Stomach (tissue), 8 donors: ENCODE measurements at regions not wholly inside any gene's neighbourhood (a gene's known extent, or its start where the extent isn't known, plus 50 kb on each side); places are given as distances from the start of the nearest gene placed in this dataset.

Experiments used
- DNase-seq, 2 donors: peaks; one replicate each; pipeline versions ENCODE4 v3.0.0 to v3.0.0-alpha.2; 2013 to 2019
- H3K27ac ChIP-seq, 5 donors: fragments of 200-600 bp in 4 of 5; sonication (generic) in 4 of 5; one replicate each; pipeline ENCODE4 v1.5.1; 2013 to 2019; ENCODE audit warnings: mild to moderate bottlenecking in 1 of 5, moderate library complexity in 1 of 5
- H3K27me3 ChIP-seq, 3 donors: fragments of 200-600 bp; sonication (generic); one replicate each; pipeline ENCODE4 v1.5.1; 2017 to 2019; ENCODE audit warnings: mixed run types in 1 of 3
- H3K36me3 ChIP-seq, 4 donors: fragments of 200-600 bp; sonication (generic); 1 replicate in 3 of 4; 2 replicates in 1 of 4; pipeline ENCODE4 v1.5.1; 2016 to 2019
- H3K4me1 ChIP-seq, 4 donors: fragments of 200-600 bp; sonication (generic); one replicate each; pipeline ENCODE4 v1.5.1; 2016 to 2019
- H3K4me3 ChIP-seq, 4 donors: fragments of 200-600 bp; sonication (generic) in 3 of 4; one replicate each; pipeline ENCODE4 v1.5.1; 2016 to 2019; ENCODE audit warnings: mild to moderate bottlenecking in 1 of 4
- H3K9me3 ChIP-seq, 4 donors: fragments of 200-600 bp; sonication (generic); one replicate each; pipeline ENCODE4 v1.5.1; 2016 to 2019
- CTCF ChIP-seq, 7 experiments: fragments of 450-650 bp in 4 of 7; fragments of 200-600 bp in 3 of 7; sonication (generic) in 3 of 7; IDR thresholded peaks; one replicate each; pipeline ENCODE4 v1.5.1; 2016 to 2019; ENCODE audit warnings: antibody characterized with exemption in 7 of 7, control low read depth in 2 of 7, mild to moderate bottlenecking in 1 of 7
- EP300 ChIP-seq: sonication (generic); formaldehyde crosslinking; IDR thresholded peaks from one replicate; pipeline ENCODE4 v1.6.1; 2017; ENCODE audit warnings: antibody characterized with exemption
- POLR2A ChIP-seq, 4 donors: fragments of 450-650 bp; IDR thresholded peaks; one replicate each; pipeline ENCODE4 v1.6.1; 2016; ENCODE audit warnings: antibody characterized with exemption in 4 of 4, control low read depth in 2 of 4, mild to moderate bottlenecking in 1 of 4, moderate library complexity in 1 of 4
- POLR2AphosphoS5 ChIP-seq, 3 donors: sonication (generic); formaldehyde crosslinking; IDR thresholded peaks; one replicate each; pipeline ENCODE4 v1.6.1; 2016; ENCODE audit warnings: antibody characterized with exemption in 3 of 3
- WGBS, 5 donors: extraction: QIAGEN DNeasy Blood & Tissue Kit in 3 of 5; methylation state at CpG; one replicate each; pipeline versions ENCODE4 v1.1.5 to v1.1.7; 2013 to 2018; 5-methylcytosine and 5-hydroxymethylcytosine counted together
- intact Hi-C: fragments of 100-400 bp; cut with DNase I; formaldehyde crosslinking; loops from one replicate; pipeline ENCODE4 v1.15.1; 2023; ENCODE audit warnings: low total_unique reads
- donor health status: healthy with polysubstance abuse.
- donor health status: Bipolar disorder and iron deficiency.
- donor health status: healthy.

GRCh38 chrX:4035874-4036273 lies 322.4 kb upstream of the PRKX start:
- Histone ChIP-seq H3K27ac (no peak overlapping the region), H3K9me3 (peaks cover 0 to 14% (median 0%) of the 10 kb centered on the region in 4 donors), H3K4me3 (no peak overlapping the region), H3K4me1 (no peaks in the 10 kb centered on the region), H3K36me3 (no peaks in the 10 kb centered on the region), H3K27me3 (no peaks in the 10 kb centered on the region)
- 58 to 75% (median 67%) methylated on average over 2 of the region's 2 CpGs for WGBS, 5 donors
- intact Hi-C loops, result no loop called here
- no peak for TF ChIP-seq CTCF (IDR thresholded peaks at IDR 0.05)
- no peak for TF ChIP-seq EP300
- no peak for TF ChIP-seq POLR2A (IDR thresholded peaks at IDR 0.05)
- TF ChIP-seq POLR2AphosphoS5 (IDR thresholded peaks at IDR 0.05), result no peak
- no peak for DNase-seq

- H3K9me3 ChIP-seq, result no peaks in the 10 kb centered on the region
- no peak for TF ChIP-seq POLR2A (IDR thresholded peaks at IDR 0.05)
- TF ChIP-seq POLR2AphosphoS5 (IDR thresholded peaks at IDR 0.05), result no peak
- no peak for TF ChIP-seq EP300
- TF ChIP-seq CTCF (IDR thresholded peaks at IDR 0.05), result no peak
- H3K27me3 ChIP-seq, result no peaks in the 10 kb centered on the region
- H3K4me1 ChIP-seq, result no peaks in the 10 kb centered on the region
- DNase-seq, result no peak
- H3K27ac ChIP-seq, result no peak overlapping the region
- 76 to 81% (median 78%) methylated on average over 7 of the region's 7 CpGs for WGBS, 5 donors
- intact Hi-C loops, result no loop called here
- H3K4me3 ChIP-seq, result no peak overlapping the region
- no peaks in the 10 kb centered on the region for H3K36me3 ChIP-seq
These were observed 314.7 kb upstream of the PRKX start for GRCh38 chrX:4028151-4028550.

DNA sequence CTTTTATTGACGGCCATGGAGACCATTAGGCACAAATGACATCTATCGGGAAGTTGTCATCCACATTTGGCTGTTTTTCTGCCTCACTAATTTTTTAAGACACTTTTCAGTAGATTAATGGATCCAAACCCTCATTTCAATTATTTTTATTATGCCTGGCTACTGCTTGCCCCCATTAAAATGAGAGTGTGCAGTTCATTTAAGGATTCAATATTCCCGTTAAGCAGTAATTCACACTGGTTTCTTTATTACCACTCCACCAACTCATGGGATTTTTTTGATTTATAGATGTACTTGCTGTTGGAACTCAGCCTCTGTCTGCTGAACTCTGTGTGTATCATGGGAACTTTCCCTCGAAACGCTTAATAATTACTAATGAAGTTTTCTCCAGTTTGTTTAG lies 291.8 kb upstream of the PRKX start:
- Histone ChIP-seq H3K27ac (no peak overlapping the region), H3K9me3 (no peaks in the 10 kb centered on the region), H3K27me3 (no peaks in the 10 kb centered on the region), H3K4me1 (no peaks in the 10 kb centered on the region), H3K4me3 (no peak overlapping the region), H3K36me3 (no peaks in the 10 kb centered on the region)
- WGBS, 5 donors, result 74 to 94% (median 77%) methylated on average over 5 of the region's 5 CpGs
- no peak for DNase-seq
- TF ChIP-seq POLR2A (IDR thresholded peaks at IDR 0.05) (no peak), EP300 (no peak), CTCF (IDR thresholded peaks at IDR 0.05) (no peak), POLR2AphosphoS5 (IDR thresholded peaks at IDR 0.05) (no peak)
- intact Hi-C loops, result no loop called here

- intact Hi-C loops, result no loop called here
- H3K9me3 ChIP-seq, result no peaks in the 10 kb centered on the region
- no peak overlapping the region for H3K4me3 ChIP-seq
- no peak overlapping the region for H3K27ac ChIP-seq
- TF ChIP-seq POLR2A (IDR thresholded peaks at IDR 0.05), result no peak
- no peak for TF ChIP-seq CTCF (IDR thresholded peaks at IDR 0.05)
- no peak for TF ChIP-seq POLR2AphosphoS5 (IDR thresholded peaks at IDR 0.05)
- TF ChIP-seq EP300, result no peak
- no peak for DNase-seq
- no peaks in the 10 kb centered on the region for H3K4me1 ChIP-seq
- H3K27me3 ChIP-seq, result no peaks in the 10 kb centered on the region
- H3K36me3 ChIP-seq, result no peaks in the 10 kb centered on the region
These were observed 291.4 kb upstream of the PRKX start for GRCh38 chrX:4004822-4005221.
